Globus pallidus (tissue), 1 donor: ENCODE measurements at regions not wholly inside any gene's neighbourhood (a gene's known extent, or its start where the extent isn't known, plus 50 kb on each side); places are given as distances from the start of the nearest gene placed in this dataset.

Experiments
- DNase-seq: peaks from one replicate; pipeline ENCODE4 v3.0.0-alpha.2; 2015; ENCODE audit warnings: low spot score

DNA sequence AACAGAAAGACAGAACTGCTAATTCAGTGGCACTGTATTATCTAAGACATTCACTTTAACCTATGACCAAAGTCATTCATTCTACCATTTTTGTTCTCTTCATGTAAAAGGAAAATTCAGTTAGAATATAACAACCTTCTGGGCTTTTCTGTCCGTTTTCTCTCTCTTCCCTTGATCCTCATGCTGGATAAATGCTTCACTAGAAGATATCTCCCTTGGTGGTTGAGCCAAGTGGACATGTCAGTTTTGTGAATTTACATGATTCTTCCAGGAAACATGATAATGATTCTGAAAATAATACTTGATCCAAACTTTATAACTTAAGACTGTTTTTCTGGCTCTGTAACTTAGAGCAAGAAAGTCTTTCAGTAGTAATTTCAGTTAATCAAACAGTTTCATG is 1012.2 kb downstream of the SQOR start:
- no peak for DNase-seq

DNA sequence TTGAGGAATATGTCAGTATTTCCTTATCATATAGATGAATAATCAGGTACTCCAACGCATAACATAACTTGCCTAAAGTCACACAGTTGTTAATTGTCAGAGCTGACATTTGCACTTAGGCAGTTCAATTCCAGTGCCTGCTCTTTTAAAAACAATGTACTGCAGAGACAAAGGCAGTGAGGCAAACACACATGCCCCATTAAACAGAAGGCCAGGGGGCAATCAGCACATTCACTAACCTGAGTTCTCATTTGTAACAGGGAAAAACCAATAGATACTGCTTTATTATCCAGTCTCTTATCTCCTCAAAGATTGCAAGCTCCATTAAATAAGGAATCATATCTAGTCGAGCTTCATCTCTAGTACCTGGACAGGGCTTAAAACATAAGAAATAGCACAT is 1017.4 kb downstream of the SQOR start:
- DNase-seq = no peak

DNA sequence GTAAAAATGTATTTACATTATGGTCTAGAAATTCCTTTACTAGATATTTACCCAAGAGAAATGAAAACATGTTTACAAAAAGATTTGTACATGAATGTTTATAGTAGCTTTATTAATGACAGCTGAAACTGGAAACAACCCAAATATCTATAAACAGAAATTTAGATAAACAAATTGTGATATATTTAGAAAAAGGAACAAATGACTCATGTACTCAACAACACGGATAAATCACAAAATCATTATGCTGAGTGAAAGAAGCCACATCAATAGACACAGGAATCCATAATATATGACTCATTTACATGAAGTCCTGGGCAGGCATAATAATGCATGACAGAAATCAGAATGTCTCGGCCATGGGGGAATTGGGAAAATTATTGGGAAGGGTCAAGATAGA is 1020.2 kb downstream of the SQOR start:
- DNase-seq = no peak

DNA sequence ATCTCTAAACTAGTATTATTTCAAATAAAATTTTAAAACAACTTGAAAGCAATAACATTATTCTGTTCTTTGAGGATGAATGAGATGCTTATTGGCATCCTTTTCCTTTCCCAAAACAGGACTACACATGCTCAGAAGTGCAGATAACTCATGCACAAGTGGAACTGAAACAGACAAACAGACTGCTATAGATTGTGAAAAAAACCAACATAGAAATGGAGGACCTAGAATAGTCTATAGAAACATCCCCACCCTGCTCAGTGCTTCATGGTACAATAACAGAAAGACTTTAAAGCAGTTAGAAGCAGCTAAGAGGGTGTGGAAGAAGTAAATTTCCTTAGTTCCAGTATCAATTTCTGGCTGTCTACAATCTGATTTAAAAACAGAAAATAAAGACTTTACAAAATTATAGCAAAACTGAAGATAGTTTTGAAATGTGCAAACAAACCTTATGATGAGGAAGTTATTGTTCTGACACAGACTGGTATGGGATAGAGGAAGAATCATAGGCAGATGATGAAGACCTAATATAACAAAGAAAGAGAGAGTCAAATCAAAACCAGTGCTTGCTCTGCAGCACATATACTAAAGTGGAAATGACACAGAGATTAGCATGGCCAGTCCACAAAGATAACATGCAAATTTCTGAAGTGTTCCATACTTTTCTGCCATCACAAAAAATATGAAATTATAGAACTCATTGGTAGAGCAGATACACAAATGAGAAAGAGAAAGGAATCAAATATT is 1025.4 kb downstream of the SQOR start:
- no peak for DNase-seq

DNA sequence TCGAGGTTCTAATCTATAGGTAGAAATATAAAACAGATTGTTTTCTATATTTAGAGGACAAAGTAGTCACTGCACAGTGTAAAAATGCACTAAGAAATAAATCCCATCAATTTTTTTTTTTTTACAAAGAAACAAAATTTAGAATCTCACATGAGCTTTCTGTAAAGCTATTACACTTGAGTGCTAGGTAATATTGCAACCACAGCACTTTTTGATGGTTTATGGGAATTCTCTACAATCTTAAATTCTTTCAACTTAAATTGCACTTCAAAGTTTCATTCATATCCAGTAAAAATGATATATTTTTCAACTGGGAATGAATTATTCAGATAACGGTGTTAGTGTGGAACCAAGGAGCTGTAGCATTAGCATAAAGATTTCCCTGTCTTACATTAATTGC is 1035.4 kb downstream of the SQOR start:
- DNase-seq = no peak

DNA sequence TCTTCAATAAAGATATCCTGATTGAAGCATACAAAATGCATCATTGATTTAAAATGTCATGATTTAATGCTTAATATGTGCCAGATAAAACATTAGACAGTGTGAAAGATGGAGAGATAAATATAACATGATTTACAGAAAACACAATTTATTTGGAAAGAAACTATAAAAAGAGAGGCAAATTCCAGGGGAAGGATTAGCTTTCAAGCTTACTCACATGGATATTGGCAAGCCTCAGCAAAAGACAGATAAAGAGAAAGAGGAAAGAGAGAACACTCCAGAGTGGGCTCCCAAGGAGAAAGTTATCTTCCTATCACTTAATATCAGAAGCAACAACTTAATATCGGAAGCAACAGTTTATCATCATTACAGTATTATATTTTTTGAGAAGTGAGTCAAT is 1036.5 kb downstream of the SQOR start:
- DNase-seq = no peak

DNA sequence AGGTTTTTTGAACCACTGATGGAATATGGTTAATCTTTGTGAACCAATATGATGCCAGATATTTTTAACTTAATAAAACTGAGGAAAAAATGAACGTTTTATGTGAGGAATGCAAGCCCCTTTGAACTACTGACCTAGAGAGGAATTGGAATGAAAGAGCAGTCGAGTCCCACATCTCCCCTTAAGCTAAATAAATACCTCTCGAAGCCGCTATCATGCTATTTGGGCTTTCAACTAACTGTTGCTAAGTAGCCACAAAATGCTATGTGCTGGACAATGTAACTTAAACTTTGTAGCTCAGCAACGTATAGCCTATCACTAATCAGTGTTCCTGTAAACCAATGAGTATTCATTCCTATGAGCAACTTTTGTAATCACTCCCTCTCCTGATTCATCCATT is 1037.2 kb downstream of the SQOR start:
- no peak for DNase-seq

DNA sequence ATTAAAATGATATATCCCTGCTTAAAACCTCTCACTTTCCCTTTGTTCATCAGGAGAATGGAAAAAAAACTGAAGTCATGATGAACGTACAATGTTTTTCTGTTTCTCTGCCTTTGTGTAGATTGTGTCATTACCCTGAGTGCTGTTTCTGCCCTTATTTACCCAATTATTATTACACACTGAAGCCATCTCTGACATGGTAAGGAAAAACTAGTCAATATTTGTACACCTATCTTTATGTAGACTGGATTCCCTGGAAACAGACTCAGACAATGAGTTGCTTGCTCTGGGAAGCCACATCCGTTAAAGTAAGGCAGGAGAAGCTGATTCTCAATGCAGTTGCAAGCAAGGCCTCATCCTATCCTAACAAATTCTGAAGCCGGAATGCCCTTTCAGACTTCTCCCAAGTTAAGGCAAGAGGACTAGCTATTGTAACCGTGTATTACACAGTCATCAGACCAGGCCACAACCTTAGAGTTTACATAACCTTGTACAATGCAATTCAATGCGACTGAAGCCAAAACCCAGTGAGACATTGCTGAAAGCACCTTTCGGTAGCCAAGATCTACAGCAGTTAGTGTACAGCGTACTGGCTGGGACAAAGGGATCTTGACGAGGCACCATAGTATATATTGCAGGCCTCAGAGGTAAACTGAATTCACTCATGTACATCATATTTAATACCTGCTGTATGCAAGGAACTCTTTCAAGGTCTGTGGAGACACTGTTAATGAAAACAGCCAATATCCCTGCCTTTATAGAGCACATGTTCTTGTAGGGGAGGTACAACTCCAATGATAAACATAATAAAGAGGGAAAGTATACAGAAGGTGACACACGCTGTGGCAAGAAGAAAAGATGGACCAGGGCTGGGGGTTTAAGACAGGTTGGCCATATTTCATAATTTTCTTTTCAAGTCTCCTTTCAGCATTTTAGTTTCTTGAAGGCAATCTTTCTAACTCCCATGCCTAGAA is 1040.8 kb upstream of the SEMA6D start:
- no peak for DNase-seq

DNA sequence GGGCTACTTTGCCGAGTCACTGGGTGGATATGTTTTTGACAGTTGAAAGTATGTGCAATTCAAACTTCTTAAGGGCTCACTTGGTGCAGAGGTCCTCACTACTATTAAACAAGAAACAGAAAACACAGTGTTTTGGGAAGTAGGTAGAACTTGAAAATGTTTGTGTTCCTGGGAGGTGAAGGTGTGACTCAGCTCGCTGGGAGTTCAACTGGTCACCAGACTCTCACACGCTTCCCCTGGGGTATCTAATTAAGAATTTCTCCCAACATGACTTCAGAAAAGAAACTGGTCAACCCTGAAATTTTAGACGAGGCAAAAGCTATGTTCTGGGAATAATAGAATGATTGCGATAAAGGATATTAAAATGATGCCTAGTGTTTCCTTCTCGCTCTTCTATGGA is 1039.8 kb upstream of the SEMA6D start:
- no peak for DNase-seq

DNA sequence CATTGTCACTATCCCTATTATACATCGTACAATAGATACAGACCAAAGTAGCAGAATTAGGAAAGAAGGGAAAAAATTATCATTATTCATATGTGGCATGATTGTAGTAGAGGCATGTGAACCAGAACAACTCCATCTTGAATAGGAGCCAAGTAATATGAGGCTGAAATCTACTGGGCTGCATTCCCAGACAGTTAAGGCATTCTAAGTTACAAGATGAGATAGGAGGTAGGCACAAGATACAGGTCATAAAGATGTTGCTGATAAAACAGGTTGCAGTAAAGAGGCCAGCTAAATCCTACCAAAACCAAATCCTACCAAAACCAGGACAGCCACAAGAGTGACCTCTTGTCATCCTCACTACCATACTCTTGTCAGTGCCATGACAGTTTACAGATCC is 1035.4 kb upstream of the SEMA6D start:
- no peak for DNase-seq

DNA sequence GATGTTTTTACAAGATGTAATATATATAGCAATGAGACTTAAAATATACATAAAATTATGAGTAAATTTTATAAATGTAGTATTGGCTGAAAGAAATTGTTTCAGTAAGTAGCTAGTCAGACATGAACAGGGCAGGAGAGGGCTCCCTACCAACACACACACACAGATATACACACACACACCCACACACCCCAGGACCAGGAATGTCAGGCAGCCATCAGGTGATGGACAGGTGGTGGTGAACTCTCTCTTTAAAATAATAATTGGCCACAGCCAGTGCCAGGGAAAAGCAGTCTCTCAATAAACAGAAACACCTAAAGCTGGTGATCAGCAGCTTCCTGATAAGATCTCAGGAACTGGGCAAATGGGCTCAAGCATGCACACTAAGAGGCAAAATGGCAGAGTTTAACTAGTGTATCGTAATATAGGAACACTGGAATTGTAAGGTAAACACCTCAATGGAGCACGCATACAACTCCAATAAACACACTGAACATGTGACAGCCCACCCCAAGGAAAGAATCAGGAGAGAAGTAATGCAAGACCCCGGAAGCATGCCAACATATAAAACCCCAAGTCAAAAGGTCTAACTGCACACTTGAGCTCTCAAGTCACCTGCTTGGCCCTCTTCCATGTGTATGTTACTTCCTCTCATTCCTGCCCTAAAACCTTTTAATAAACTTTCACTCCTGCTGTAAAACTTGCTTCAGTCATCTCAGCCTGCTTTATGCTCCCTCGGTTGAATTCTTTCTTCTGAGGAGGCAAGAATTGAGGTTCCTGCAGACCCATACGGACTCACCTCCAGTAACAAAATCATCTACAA is 1034.1 kb upstream of the SEMA6D start:
- no peak for DNase-seq

DNA sequence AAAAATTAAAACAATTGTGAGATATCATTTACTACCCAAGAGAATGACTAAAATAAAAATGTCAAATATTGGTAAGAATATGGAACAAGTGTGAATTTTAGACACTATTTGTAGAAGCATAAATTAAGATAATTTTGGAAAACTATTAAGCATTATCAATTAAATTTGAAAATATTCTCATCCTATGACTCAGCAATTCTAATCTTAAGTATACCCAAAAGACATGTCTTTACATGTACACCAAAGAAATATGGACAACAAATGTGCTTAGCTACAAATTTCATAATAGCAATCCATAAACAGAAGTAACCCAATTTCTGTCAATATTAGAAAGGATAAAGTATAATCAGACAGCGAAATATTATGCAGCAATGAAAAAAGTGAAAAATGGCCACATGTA is 1032.2 kb upstream of the SEMA6D start:
- no peak for DNase-seq

DNA sequence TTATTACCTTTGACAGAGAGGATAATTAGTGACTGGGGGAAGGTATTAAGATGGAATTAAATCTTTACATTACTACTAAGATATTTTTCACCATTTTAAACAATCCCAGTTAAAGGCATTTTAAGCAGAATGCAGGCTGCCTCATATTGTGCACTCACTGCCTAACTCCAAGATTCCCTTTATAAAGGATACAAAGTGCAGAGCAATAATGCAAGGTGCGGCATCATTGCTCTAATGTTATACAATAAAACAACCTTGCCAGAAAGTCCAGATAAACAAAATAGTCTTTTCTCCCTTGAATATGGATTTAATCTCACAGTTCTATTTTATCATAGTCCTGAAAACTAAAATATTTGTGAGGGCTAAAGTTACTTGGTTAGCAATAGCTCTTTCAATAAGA is 1031.6 kb upstream of the SEMA6D start:
- DNase-seq = no peak

DNA sequence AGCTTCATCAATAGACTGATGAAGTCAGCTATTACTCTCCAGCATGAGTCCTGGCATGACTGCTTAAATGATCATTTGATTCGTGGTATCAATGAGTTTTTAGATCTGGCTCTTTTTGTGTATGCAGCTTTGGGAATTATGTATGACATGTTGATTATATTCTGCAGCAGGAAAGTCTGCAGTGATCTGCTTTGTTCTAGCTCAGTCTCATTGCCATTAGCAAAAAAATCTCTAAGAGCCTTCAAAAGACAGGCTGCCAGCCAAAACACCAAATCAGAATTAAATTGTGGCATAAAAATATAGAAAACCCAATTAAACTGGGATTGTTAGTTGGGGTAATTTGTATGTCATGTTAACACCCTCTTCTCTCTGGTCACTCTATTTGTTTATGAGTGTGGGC is 1021.0 kb upstream of the SEMA6D start:
- DNase-seq = no peak

DNA sequence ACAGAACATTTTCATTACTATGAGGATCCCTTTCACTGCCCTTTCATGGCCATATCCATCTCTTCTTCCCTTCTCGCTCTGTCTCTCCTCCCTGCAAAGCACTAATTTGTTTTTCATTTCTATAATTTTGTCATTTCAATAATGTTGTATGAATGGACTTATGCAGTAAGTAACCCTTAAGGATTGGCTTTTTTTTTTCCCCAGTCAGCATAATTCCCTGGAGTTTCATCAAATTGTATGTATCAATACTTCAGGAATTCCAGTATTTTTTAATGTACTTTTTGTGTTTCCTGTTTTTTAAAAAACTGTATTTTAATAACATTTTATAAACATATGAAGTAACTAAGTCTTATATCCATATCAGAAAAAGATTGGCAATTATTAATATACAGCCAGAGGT is 1016.0 kb upstream of the SEMA6D start:
- no peak for DNase-seq

DNA sequence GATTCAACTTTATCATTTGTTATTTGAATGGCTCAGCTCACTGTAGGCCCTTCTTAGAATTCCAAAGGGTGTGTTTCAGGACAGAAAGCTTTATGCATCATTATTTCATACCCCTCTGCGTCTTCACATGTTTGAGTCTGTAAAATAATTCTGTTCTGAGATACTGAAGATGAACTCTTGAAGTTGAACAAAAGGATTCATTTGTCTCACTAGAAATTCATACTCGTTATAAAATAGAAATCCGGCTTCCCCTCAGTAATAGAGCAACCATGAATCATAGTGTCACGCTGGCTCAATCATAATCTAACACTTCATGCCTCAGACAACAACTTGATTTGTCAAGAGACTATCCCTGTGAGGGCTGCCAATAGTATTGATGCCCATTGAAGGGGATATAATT is 1015.4 kb upstream of the SEMA6D start:
- DNase-seq = peak; percentile 1

DNA sequence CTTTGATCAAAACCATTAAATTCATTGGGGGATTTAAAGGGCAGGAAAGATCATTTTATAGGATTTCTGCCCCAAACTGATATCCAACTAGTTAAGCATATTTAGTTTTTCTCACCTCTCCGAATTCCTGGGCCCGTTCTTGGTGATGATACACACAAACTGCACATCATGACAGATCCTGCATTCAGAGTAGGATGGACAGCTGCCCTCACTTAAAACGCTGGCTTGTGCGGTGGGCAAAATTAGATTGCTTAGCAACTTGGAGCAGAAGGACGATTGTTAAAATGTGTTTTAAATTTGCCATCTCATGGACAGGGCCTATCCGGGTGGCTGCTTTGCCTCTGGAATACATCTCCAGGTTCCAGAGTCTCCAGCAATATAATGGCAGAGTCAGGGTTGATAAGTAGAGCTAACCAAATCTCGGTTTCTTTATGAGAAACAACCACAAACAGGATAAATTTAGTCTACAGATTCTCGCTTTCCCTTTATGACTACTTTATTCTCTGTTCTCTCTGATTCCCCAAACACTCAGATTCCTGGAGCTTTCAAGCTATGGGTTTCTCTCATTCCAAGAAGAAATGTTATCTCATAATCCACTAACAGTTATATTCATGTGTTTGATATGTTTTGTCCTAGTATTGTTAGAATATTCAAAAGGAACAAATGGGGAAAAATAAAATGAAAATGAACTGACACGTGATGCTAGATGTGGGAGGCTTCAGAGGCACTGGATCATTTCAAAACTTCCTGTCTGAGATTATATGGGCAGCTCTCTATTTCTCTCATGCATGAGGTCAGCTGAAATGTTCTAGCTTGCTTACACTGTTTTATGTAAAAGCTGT is 1014.1 kb upstream of the SEMA6D start:
- DNase-seq = no peak

DNA sequence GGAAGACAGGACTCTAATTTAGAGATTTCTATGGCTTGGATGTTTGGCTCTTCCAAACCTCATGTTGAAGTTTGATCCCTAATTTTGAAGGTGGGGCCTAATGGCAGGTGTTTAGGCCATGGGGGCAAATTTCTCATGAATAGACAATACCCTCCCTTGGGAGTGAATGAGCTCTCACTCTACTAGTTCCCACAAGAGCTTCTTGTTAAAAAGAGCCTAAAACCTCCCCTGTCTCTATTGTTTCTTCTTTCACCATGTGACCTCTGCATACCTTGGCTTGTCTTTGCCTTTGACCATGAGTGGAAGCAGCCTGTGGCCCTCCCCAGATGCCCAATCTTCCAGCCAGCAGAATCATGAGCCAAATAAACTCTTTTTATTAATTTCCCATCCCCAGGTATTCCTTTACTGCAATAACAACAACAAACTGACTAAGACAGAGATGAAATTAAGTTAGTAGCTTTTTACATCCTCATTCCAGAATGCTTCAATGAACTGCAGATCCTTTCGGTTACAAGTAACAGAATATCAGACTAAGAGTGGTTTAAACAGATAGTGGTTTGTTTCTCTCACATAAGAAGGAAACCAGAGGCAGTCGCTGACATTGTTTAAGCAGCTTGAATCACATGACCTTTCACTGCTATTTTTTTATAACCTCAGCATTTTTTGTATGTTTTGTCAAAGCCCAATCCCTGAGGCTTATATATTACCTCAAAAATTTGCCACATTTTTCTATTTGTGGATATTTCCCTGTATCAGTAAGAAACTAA is 1013.3 kb upstream of the SEMA6D start:
- DNase-seq = no peak

DNA sequence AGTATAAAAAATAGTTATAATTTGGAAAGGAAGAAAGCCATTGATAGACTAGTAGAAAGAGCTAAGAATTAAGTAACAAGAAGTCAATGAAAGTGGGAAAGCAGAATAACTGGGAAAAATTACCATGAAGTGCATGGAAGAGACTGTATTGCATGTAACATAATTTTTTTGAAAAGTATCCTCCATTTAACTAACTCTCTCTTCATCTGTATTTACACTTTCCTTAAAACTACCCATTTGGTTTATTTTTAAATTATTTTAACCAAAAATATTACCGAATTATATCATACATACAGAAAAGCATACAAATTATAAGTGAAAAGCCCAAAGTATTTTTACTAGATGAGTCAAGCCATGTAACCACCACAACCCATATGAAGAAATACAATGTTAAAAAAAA is 1009.9 kb upstream of the SEMA6D start:
- DNase-seq = no peak

DNA sequence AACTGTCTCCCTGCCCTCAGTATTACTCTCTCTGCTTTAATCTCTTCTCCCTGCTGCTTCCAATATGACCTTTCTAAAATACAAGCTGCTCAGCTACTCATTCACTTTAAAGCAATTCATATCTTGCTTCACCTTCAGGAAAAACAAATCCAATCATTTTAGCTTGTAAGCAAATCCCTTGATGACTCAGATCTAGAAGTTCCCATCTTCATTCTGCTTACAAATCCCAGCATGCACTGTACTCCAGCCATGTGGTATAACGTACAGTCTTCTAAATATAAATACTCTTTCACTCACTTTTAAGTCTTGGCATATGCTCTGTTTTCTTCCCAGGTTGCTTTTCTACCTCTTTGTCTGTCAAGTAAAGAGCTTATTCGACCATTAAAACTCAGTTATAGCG is 1009.1 kb upstream of the SEMA6D start:
- DNase-seq = no peak
